SK-N-MC (cell line): ENCODE measurements at regions not wholly inside any gene's neighbourhood (a gene's known extent, or its start where the extent isn't known, plus 50 kb on each side); places are given as distances from the start of the nearest gene placed in this dataset.
"Not testable (repeated sequence)": the region's sequence is repeated elsewhere in the genome, so short reads cannot be mapped to it uniquely, and the experiment has no call there.

ENCODE experiments used
- EZH2 ChIP-seq: fragments of 200-600 bp; sonication (generic); IDR thresholded peaks from one replicate; pipeline ENCODE4 v1.6.1; 2017; ENCODE audit warnings: antibody characterized with exemption
- POLR2AphosphoS5 ChIP-seq: IDR thresholded peaks from 2 replicates; pipeline ENCODE4 v1.6.1; 2012; ENCODE audit warnings: mild to moderate bottlenecking, low read depth, low read length, borderline replicate concordance

- TF ChIP-seq EZH2, POLR2AphosphoS5: not testable (repeated sequence)
These were observed 63.2 kb upstream of the MID1 start for GRCh38 chrX:10683631-10684030.
